Upper lobe of right lung (tissue), 1 donor: ENCODE measurements at regions not wholly inside any gene's neighbourhood (a gene's known extent, or its start where the extent isn't known, plus 50 kb on each side); places are given as distances from the start of the nearest gene placed in this dataset.
"Not testable (repeated sequence)": the region's sequence is repeated elsewhere in the genome, so short reads cannot be mapped to it uniquely, and the experiment has no call there.

ENCODE experiments used
- ATAC-seq: fragments of 200-7000 bp; cut with Tn5 transposase; one replicate; pipeline ENCODE4 v1.9.1; 2020; ENCODE audit warnings: mild to moderate bottlenecking, moderate library complexity
- DNase-seq: peaks from one replicate; pipeline ENCODE4 v3.0.0-alpha.2; 2020
- H3K27ac ChIP-seq: fragments of 200-600 bp; one replicate; pipeline ENCODE4 v1.8.0; 2022
- H3K27me3 ChIP-seq: fragments of 200-600 bp; one replicate; pipeline ENCODE4 v1.8.0; 2022; ENCODE audit warnings: mild to moderate bottlenecking
- H3K36me3 ChIP-seq: fragments of 200-600 bp; one replicate; pipeline ENCODE4 v1.8.0; 2022
- H3K4me1 ChIP-seq: fragments of 200-600 bp; one replicate; pipeline ENCODE4 v1.8.0; 2022
- H3K4me3 ChIP-seq: fragments of 200-600 bp; one replicate; pipeline ENCODE4 v1.8.0; 2022; ENCODE audit warnings: mild to moderate bottlenecking
- H3K9me3 ChIP-seq: fragments of 200-600 bp; one replicate; pipeline ENCODE4 v1.8.0; 2022
- intact Hi-C: fragments of 100-400 bp; cut with DNase I; formaldehyde crosslinking; loops from one replicate; pipeline ENCODE4 v1.11.0; 2022
- TF ChIP-seq, protein P1 (sequence below): fragments of 200-600 bp; IDR thresholded peaks from one replicate; pipeline ENCODE4 v1.8.0; 2022; ENCODE audit warnings: antibody characterized with exemption
- donor health status: DM: no; HTN: yes; CAD: no; lungs with severe emphysema.

- Histone ChIP-seq H3K36me3 (no peaks in the 10 kb centered on the region), H3K27ac (no peak overlapping the region), H3K4me1 (peaks cover 7% of the 10 kb centered on the region), H3K27me3 (peaks cover 38% of the 10 kb centered on the region), H3K9me3 (no peaks in the 10 kb centered on the region), H3K4me3 (no peak overlapping the region)
- ATAC-seq = no peak
- TF ChIP-seq, protein P1, sequence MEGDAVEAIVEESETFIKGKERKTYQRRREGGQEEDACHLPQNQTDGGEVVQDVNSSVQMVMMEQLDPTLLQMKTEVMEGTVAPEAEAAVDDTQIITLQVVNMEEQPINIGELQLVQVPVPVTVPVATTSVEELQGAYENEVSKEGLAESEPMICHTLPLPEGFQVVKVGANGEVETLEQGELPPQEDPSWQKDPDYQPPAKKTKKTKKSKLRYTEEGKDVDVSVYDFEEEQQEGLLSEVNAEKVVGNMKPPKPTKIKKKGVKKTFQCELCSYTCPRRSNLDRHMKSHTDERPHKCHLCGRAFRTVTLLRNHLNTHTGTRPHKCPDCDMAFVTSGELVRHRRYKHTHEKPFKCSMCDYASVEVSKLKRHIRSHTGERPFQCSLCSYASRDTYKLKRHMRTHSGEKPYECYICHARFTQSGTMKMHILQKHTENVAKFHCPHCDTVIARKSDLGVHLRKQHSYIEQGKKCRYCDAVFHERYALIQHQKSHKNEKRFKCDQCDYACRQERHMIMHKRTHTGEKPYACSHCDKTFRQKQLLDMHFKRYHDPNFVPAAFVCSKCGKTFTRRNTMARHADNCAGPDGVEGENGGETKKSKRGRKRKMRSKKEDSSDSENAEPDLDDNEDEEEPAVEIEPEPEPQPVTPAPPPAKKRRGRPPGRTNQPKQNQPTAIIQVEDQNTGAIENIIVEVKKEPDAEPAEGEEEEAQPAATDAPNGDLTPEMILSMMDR = no peak
- intact Hi-C loops = no loop called here
- no peak for DNase-seq
These were observed 51.2 kb upstream of the LBX1 start for GRCh38 chr10:101280511-101280910.

- H3K9me3 ChIP-seq, H3K36me3 ChIP-seq, H3K4me1 ChIP-seq, DNase-seq, H3K4me3 ChIP-seq, H3K27ac ChIP-seq, intact Hi-C loops, ATAC-seq: not testable (repeated sequence)
- peaks cover 42% of the 10 kb centered on the region for H3K27me3 ChIP-seq
These were observed 51.7 kb upstream of the LBX1 start for GRCh38 chr10:101280921-101281320.

DNA sequence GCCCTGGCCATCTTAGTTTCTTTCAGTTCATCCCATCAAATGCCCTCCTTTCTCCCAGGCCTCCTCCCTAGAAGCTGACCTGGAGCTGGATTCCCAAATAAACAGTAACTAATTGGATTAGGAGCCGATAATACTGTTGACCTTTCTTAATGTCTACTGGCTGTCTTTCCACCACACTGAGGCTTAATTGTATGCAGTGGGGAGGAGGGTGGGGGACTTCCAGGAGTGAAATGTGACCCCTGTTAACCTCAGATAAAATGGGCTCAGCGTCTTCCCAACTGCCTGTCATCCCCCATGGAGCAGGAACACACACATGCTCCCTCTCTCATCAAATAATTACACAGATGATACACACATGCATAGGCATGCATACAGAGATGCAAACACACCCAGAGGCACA is 53.7 kb upstream of the LBX1 start:
- no peak for DNase-seq
- TF ChIP-seq, protein P1 = no peak
- Histone ChIP-seq H3K4me3 (no peak overlapping the region), H3K36me3 (no peaks in the 10 kb centered on the region), H3K9me3 (no peaks in the 10 kb centered on the region), H3K27me3 (peaks cover 62% of the 10 kb centered on the region), H3K27ac (no peak overlapping the region), H3K4me1 (peaks cover 7% of the 10 kb centered on the region)
- no peak for ATAC-seq
- intact Hi-C loops = no loop called here

DNA sequence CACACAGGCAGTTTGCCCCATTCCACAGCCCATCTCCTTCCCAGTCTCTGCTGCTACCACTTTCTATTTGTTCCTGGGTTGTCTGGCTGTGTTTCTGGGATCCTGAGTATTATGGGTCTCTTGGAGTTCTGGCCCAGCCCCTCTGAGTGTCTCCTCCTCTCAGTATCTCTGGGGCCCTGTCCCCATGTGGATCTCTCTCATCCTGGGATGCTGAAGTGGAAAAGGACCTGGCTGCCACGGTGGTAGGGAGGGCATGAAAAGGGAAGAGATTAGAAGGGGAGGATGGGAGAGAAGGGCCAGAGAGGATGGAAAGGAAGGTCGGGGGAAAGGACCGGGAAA is 54.5 kb upstream of the LBX1 start:
- TF ChIP-seq, protein P1 = no peak
- no peaks in the 10 kb centered on the region for H3K36me3 ChIP-seq
- no peak for ATAC-seq
- DNase-seq = no peak
- no peak overlapping the region for H3K4me3 ChIP-seq
- intact Hi-C loops = no loop called here
- H3K9me3 ChIP-seq = no peaks in the 10 kb centered on the region
- H3K27me3 ChIP-seq = peaks cover 67% of the 10 kb centered on the region
- H3K27ac ChIP-seq = no peak overlapping the region
- peaks cover 7% of the 10 kb centered on the region for H3K4me1 ChIP-seq

GRCh38 chr10:101284101-101284743 is 55.0 kb upstream of the LBX1 start:
- peaks cover 70% of the 10 kb centered on the region for H3K27me3 ChIP-seq

GRCh38 chr10:101284744-101285463 is 55.6 kb upstream of the LBX1 start:
- ATAC-seq (no peak), DNase-seq (no peak)
- Histone ChIP-seq H3K27me3 (peaks cover 76% of the 10 kb centered on the region), H3K27ac (no peak overlapping the region), H3K36me3 (no peaks in the 10 kb centered on the region), H3K4me3 (no peak overlapping the region), H3K9me3 (no peaks in the 10 kb centered on the region), H3K4me1 (peaks cover 7% of the 10 kb centered on the region)
- intact Hi-C loops = no loop called here
- TF ChIP-seq, protein P1 = no peak

More at GRCh38 chr10:101284101-101284743, 55.0 kb upstream of the LBX1 start:
- ATAC-seq (peak; percentile 10), DNase-seq (no peak)
- H3K4me1 ChIP-seq = peaks cover 7% of the 10 kb centered on the region
- TF ChIP-seq, protein P1 = no peak
- H3K27ac ChIP-seq = no peak overlapping the region
- no peak overlapping the region for H3K4me3 ChIP-seq
- no peaks in the 10 kb centered on the region for H3K36me3 ChIP-seq
- intact Hi-C loops = no loop called here
- no peaks in the 10 kb centered on the region for H3K9me3 ChIP-seq
